IMR-90 (cell line): ENCODE measurements at regions not wholly inside any gene's neighbourhood (a gene's known extent, or its start where the extent isn't known, plus 50 kb on each side); places are given as distances from the start of the nearest gene placed in this dataset.

ENCODE experiments used
- ATAC-seq: fragments of 200-7000 bp; cut with Tn5 transposase; 2 replicates; pipeline ENCODE4 v1.9.1; 2020; ENCODE audit warnings: low read depth, mild to moderate bottlenecking, moderate library complexity
- BruUV-seq: library from RNA; stranded (reverse); fragments of 400-500 nt; replicated peaks from 2 replicates; lab custom pipeline; 2021; lab: Mats Ljungman, UMichigan
- CTCF ChIA-PET: fragments of 300-600 bp; formaldehyde crosslinking; extraction: SDS; loops from one replicate; lab custom pipeline; 2021; ENCODE audit warnings: antibody characterized with exemption; lab: Yijun Ruan, JAX
- POLR2A ChIA-PET: fragments of 300-600 bp; sonication (Branson Sonifier 250); formaldehyde crosslinking; loops from one replicate; lab custom pipeline; 2022; ENCODE audit warnings: antibody characterized with exemption; ENCODE audit not compliant: unreplicated experiment; lab: Charles Lee
- DNase-seq: peaks from one replicate; pipeline ENCODE4 v3.0.0; 2013
- H2AFZ ChIP-seq: replicated peaks from 2 replicates; pipeline ENCODE3; 2013; ENCODE audit warnings: low read length, mild to moderate bottlenecking; ENCODE audit not compliant: poor library complexity
- H2AK5ac ChIP-seq: 2 replicates; pipeline ENCODE4 v1.6.1; 2013; ENCODE audit warnings: low read depth, low read length, inconsistent platforms
- H2AK9ac ChIP-seq: replicated peaks from 2 replicates; pipeline ENCODE3; 2013; ENCODE audit warnings: mild to moderate bottlenecking, low read depth, low read length, moderate library complexity; ENCODE audit not compliant: poor library complexity
- H2BK120ac ChIP-seq: 2 replicates; pipeline ENCODE4 v1.6.1; 2013; ENCODE audit warnings: low read depth, low read length, inconsistent platforms
- H2BK15ac ChIP-seq: 3 replicates; pipeline ENCODE4 v1.6.1; 2013; ENCODE audit warnings: low read depth, low read length, inconsistent platforms
- H2BK20ac ChIP-seq: 2 replicates; pipeline ENCODE4 v1.6.1; 2013; ENCODE audit warnings: low read depth, mild to moderate bottlenecking, inconsistent platforms, low read length, moderate library complexity
- H2BK5ac ChIP-seq: 2 replicates; pipeline ENCODE4 v1.6.1; 2013; ENCODE audit warnings: mild to moderate bottlenecking, low read depth, low read length, inconsistent platforms; ENCODE audit not compliant: poor library complexity, severe bottlenecking
- H3K14ac ChIP-seq: replicated peaks from 2 replicates; pipeline ENCODE4 v1.6.1; 2013; ENCODE audit warnings: low read depth, low read length, inconsistent platforms
- H3K18ac ChIP-seq: 2 replicates; pipeline ENCODE4 v1.6.1; 2013; ENCODE audit warnings: low read depth, low read length, control low read depth
- H3K23ac ChIP-seq: 2 replicates; pipeline ENCODE4 v1.6.1; 2013; ENCODE audit warnings: low read depth, low read length, inconsistent platforms
- H3K27ac ChIP-seq: 2 replicates; pipeline ENCODE4 v1.5.1; 2013; ENCODE audit warnings: mild to moderate bottlenecking, control low read depth, low read length; ENCODE audit not compliant: insufficient read depth
- H3K27me3 ChIP-seq: 2 replicates; pipeline ENCODE4 v1.6.1; 2013; ENCODE audit warnings: low read length; ENCODE audit not compliant: control insufficient read depth, insufficient read depth
- H3K36me3 ChIP-seq: 2 replicates; pipeline ENCODE4 v1.6.1; 2013; ENCODE audit warnings: low read length, mixed read lengths; ENCODE audit not compliant: control insufficient read depth, insufficient read depth
- H3K4ac ChIP-seq: 2 replicates; pipeline ENCODE4 v1.6.1; 2013; ENCODE audit warnings: low read depth, low read length, inconsistent platforms
- H3K4me1 ChIP-seq: 2 replicates; pipeline ENCODE4 v1.6.1; 2013; ENCODE audit warnings: low read length, mixed read lengths; ENCODE audit not compliant: control insufficient read depth, insufficient read depth
- H3K4me2 ChIP-seq: 2 replicates; pipeline ENCODE4 v1.6.1; 2013; ENCODE audit warnings: low read depth, mild to moderate bottlenecking, control low read depth, low read length, moderate library complexity
- H3K4me3 ChIP-seq: 2 replicates; pipeline ENCODE4 v1.5.1; 2013; ENCODE audit warnings: low read depth, mild to moderate bottlenecking, control low read depth, low read length, moderate library complexity; ENCODE audit not compliant: insufficient read depth
- H3K56ac ChIP-seq: 2 replicates; pipeline ENCODE4 v1.6.1; 2013; ENCODE audit warnings: low read length, inconsistent platforms; ENCODE audit not compliant: insufficient read depth; ENCODE audit errors: extremely low read depth
- H3K79me1 ChIP-seq, 2 experiments: 2 replicates each; pipeline ENCODE4 v1.6.1; 2013; ENCODE audit warnings: low read length in 2 of 2, inconsistent platforms in 1 of 2, low read depth in 1 of 2
- H3K9ac ChIP-seq: 2 replicates; pipeline ENCODE4 v1.6.1; 2013; ENCODE audit warnings: low read depth, low read length, control low read depth
- H3K9me1 ChIP-seq: 2 replicates; pipeline ENCODE4 v1.6.1; 2013; ENCODE audit warnings: low read length, inconsistent platforms; ENCODE audit not compliant: insufficient read depth
- H3K9me3 ChIP-seq: 2 replicates; pipeline ENCODE4 v1.6.1; 2013; ENCODE audit warnings: low read length; ENCODE audit not compliant: control insufficient read depth, insufficient read depth
- H4K20me1 ChIP-seq: 2 replicates; pipeline ENCODE4 v1.6.1; 2013; ENCODE audit warnings: low read length, inconsistent platforms; ENCODE audit not compliant: insufficient read depth
- H4K5ac ChIP-seq: 2 replicates; pipeline ENCODE4 v1.6.1; 2013; ENCODE audit warnings: mild to moderate bottlenecking, low read depth, low read length, control low read depth
- H4K8ac ChIP-seq, 2 experiments: 2 replicates each; pipeline ENCODE4 v1.6.1; 2013; ENCODE audit warnings: low read depth in 2 of 2, low read length in 2 of 2, control low read depth in 1 of 2, inconsistent platforms in 1 of 2
- H4K91ac ChIP-seq: 2 replicates; pipeline ENCODE4 v1.6.1; 2013; ENCODE audit warnings: low read depth, low read length, inconsistent platforms; ENCODE audit not compliant: insufficient read depth
- BHLHE40 ChIP-seq: fragments of 150-350 bp; IDR thresholded peaks from 2 replicates; pipeline ENCODE4 v1.6.1; 2016; ENCODE audit warnings: mild to moderate bottlenecking, low read depth, low read length
- CEBPB ChIP-seq: IDR thresholded peaks from 2 replicates; pipeline ENCODE4 v1.6.1; 2012; ENCODE audit warnings: low read depth, low read length, improper control_type of control experiment
- CHD1 ChIP-seq: IDR thresholded peaks from 2 replicates; pipeline ENCODE4 v1.6.1; 2012; ENCODE audit warnings: low read depth, low read length, improper control_type of control experiment
- CTCF ChIP-seq: conservative IDR thresholded peaks from 2 replicates; pipeline ENCODE4 v1.5.1; 2012; ENCODE audit warnings: mild to moderate bottlenecking, low read depth, low read length, improper control_type of control experiment
- ELK1 ChIP-seq: fragments of 150-350 bp; IDR thresholded peaks from 2 replicates; pipeline ENCODE4 v1.6.1; 2016; ENCODE audit warnings: low read depth, mild to moderate bottlenecking, low read length, moderate library complexity, borderline replicate concordance
- FOS ChIP-seq: fragments of 150-350 bp; IDR thresholded peaks from 2 replicates; pipeline ENCODE4 v1.6.1; 2016; ENCODE audit warnings: low read depth, low read length
- MAFK ChIP-seq: IDR thresholded peaks from 2 replicates; pipeline ENCODE4 v1.6.1; 2012; ENCODE audit warnings: low read depth, low read length, improper control_type of control experiment
- MAZ ChIP-seq: IDR thresholded peaks from 2 replicates; pipeline ENCODE4 v1.6.1; 2012; ENCODE audit warnings: low read depth, mild to moderate bottlenecking, low read length, improper control_type of control experiment, moderate library complexity, borderline replicate concordance
- MXI1 ChIP-seq: IDR thresholded peaks from 2 replicates; pipeline ENCODE4 v1.6.1; 2012; ENCODE audit warnings: low read depth, mild to moderate bottlenecking, low read length, moderate library complexity, borderline replicate concordance
- NFE2L2 ChIP-seq: fragments of 150-350 bp; IDR thresholded peaks from 2 replicates; pipeline ENCODE4 v1.6.1; 2016; ENCODE audit warnings: low read depth, mild to moderate bottlenecking, low read length
- POLR2A ChIP-seq: IDR thresholded peaks from 2 replicates; pipeline ENCODE4 v1.6.1; 2012; ENCODE audit warnings: mild to moderate bottlenecking, low read depth, low read length
- RAD21 ChIP-seq: IDR thresholded peaks from 2 replicates; pipeline ENCODE4 v1.6.1; 2012; ENCODE audit warnings: low read length, improper control_type of control experiment
- RCOR1 ChIP-seq: IDR thresholded peaks from 2 replicates; pipeline ENCODE4 v1.6.1; 2012; ENCODE audit warnings: mild to moderate bottlenecking, low read length, improper control_type of control experiment; ENCODE audit not compliant: insufficient replicate concordance
- RFX5 ChIP-seq: IDR thresholded peaks from 2 replicates; pipeline ENCODE4 v1.8.0; 2012; ENCODE audit warnings: low read depth, mild to moderate bottlenecking, low read length, moderate library complexity
- SMC3 ChIP-seq: fragments of 150-350 bp; IDR thresholded peaks from 2 replicates; pipeline ENCODE4 v1.6.1; 2016; ENCODE audit warnings: low read depth, mild to moderate bottlenecking, antibody characterized with exemption, low read length, moderate library complexity
- USF2 ChIP-seq: fragments of 150-350 bp; IDR thresholded peaks from 2 replicates; pipeline ENCODE4 v1.6.1; 2017; ENCODE audit warnings: mild to moderate bottlenecking, antibody characterized with exemption, low read length, low read depth
- WGBS, 2 experiments: methylation state at CpG; one replicate each; pipeline versions ENCODE4 v1.1.5 to v1.1.7; 2013; ENCODE audit warnings: missing lambda C conversion rate in 2 of 2; ENCODE audit not compliant: insufficient read length in 1 of 2; ENCODE audit errors: extremely low coverage in 2 of 2; 5-methylcytosine and 5-hydroxymethylcytosine counted together
- dilution Hi-C: fragments of 300-500 bp; cut with HindIII; formaldehyde crosslinking; loops from one replicate; pipeline ENCODE4 v1.14.3; 2018; ENCODE audit warnings: low sequenced_read_pairs; ENCODE audit not compliant: unreplicated experiment
- in situ Hi-C: fragments of 300-500 bp; cut with MboI; formaldehyde crosslinking; loops from 3 replicates; pipeline ENCODE4 v1.14.3; 2019; ENCODE audit warnings: low sequenced_read_pairs, inconsistent platforms, mixed read lengths
- intact Hi-C: fragments of 100-400 bp; cut with micrococcal nuclease; formaldehyde crosslinking; loops from 2 replicates; pipeline ENCODE4 v1.10.0; 2022

- WGBS, 2 experiments, result 50% methylated on average over 1 of the region's 5 CpGs; no CpG with 5 or more reads in 1 of the 2 experiments
- no peak overlapping the region for H3K14ac ChIP-seq
- no peak overlapping the region for H3K9ac ChIP-seq
- CTCF ChIA-PET, result no interaction called here
- H2AFZ ChIP-seq, result no peak overlapping the region
- no peak overlapping the region for H3K23ac ChIP-seq
- no peaks in the 10 kb centered on the region for H3K27me3 ChIP-seq
- H4K20me1 ChIP-seq, result no peaks in the 10 kb centered on the region
- no peak for DNase-seq
- no peak overlapping the region for H3K4ac ChIP-seq
- H3K4me1 ChIP-seq, result no peaks in the 10 kb centered on the region
- no peak overlapping the region for H3K4me3 ChIP-seq
- H3K4me2 ChIP-seq, result no peak overlapping the region
- H2BK20ac ChIP-seq, result no peak overlapping the region
- H3K9me3 ChIP-seq, result peaks cover 41% of the 10 kb centered on the region
- H2BK120ac ChIP-seq, result no peak overlapping the region
- H2AK9ac ChIP-seq, result no peak overlapping the region
- BruUV-seq, result no TSS peak
- H2BK15ac ChIP-seq, result no peak overlapping the region
- H3K36me3 ChIP-seq, result no peaks in the 10 kb centered on the region
- TF ChIP-seq BHLHE40 (no peak), FOS (no peak), RAD21 (no peak), NFE2L2 (no peak), RFX5 (no peak), CHD1 (no peak), SMC3 (no peak), MAFK (no peak), ELK1 (no peak), RCOR1 (no peak), MAZ (no peak), CTCF (no peak), POLR2A (no peak), CEBPB (no peak), USF2 (no peak), MXI1 (no peak)
- no peak overlapping the region for H3K56ac ChIP-seq
- H3K79me1 ChIP-seq, result no peaks in the 10 kb centered on the region
- no peak overlapping the region for H2AK5ac ChIP-seq
- no peaks in the 10 kb centered on the region for H3K9me1 ChIP-seq
- POLR2A ChIA-PET, result no interaction called here
- ATAC-seq, result no peak
- dilution Hi-C loops, result no loop called here
- H2BK5ac ChIP-seq, result no peak overlapping the region
- no peak overlapping the region for H4K8ac ChIP-seq
- no peak overlapping the region for H3K18ac ChIP-seq
- H3K27ac ChIP-seq, result no peak overlapping the region
- H4K91ac ChIP-seq, result no peak overlapping the region
- H4K5ac ChIP-seq, result no peak overlapping the region
- intact Hi-C loops, result no loop called here
- in situ Hi-C loops, result no loop called here
Measured at GRCh38 chr1:5575396-5575940, 416.8 kb downstream of the NPHP4 start.
